Pons (tissue), 1 donor: ENCODE measurements at regions not wholly inside any gene's neighbourhood (a gene's known extent, or its start where the extent isn't known, plus 50 kb on each side); places are given as distances from the start of the nearest gene placed in this dataset.
"Not testable (repeated sequence)": the region's sequence is repeated elsewhere in the genome, so short reads cannot be mapped to it uniquely, and the experiment has no call there.

ENCODE experiments used
- DNase-seq: peaks from one replicate; pipeline ENCODE4 v3.0.0-alpha.2; 2016; ENCODE audit warnings: low spot score

GRCh38 chr12:18849080-18849479 is 111.2 kb downstream of the CAPZA3 start:
- no peak for DNase-seq

GRCh38 chr12:18849761-18850160 is 111.8 kb downstream of the CAPZA3 start:
- DNase-seq, result no peak

GRCh38 chr12:18850752-18851151 is 112.8 kb downstream of the CAPZA3 start:
- DNase-seq, result no peak

- DNase-seq, result no peak
Measured at GRCh38 chr12:18851271-18851670, 113.4 kb downstream of the CAPZA3 start.

GRCh38 chr12:18853570-18854366 is 115.8 kb downstream of the CAPZA3 start:
- no peak for DNase-seq

- DNase-seq, result no peak
Measured at GRCh38 chr12:18857656-18858055, 119.7 kb downstream of the CAPZA3 start.

GRCh38 chr12:18859400-18859799 is 121.5 kb downstream of the CAPZA3 start:
- DNase-seq, result no peak

GRCh38 chr12:18861287-18861858 is 123.5 kb downstream of the CAPZA3 start:
- DNase-seq, result no peak

- DNase-seq, result no peak
Measured at GRCh38 chr12:18863769-18864500, 126.0 kb downstream of the CAPZA3 start.

- no peak for DNase-seq
Measured at GRCh38 chr12:18864900-18865561, 127.1 kb downstream of the CAPZA3 start.

GRCh38 chr12:18868717-18869116 is 130.8 kb downstream of the CAPZA3 start:
- DNase-seq, result no peak

GRCh38 chr12:18872770-18873169 is 134.9 kb downstream of the CAPZA3 start:
- no peak for DNase-seq

- DNase-seq, result no peak
Measured at GRCh38 chr12:18878676-18879180, 140.8 kb downstream of the CAPZA3 start.

- DNase-seq, result no peak
Measured at GRCh38 chr12:18882690-18883089, 144.8 kb downstream of the CAPZA3 start.

- DNase-seq, result no peak
Measured at GRCh38 chr12:18886962-18887361, 149.0 kb downstream of the CAPZA3 start.

GRCh38 chr12:18887368-18887767 is 149.4 kb downstream of the CAPZA3 start:
- DNase-seq, result no peak

- no peak for DNase-seq
Measured at GRCh38 chr12:18888047-18888446, 150.1 kb downstream of the CAPZA3 start.

- DNase-seq, result not testable (repeated sequence)
Measured at GRCh38 chr12:18890621-18891020, 152.7 kb downstream of the CAPZA3 start.

- DNase-seq, result no peak
Measured at GRCh38 chr12:18895540-18895939, 157.6 kb downstream of the CAPZA3 start.

- DNase-seq, result no peak
Measured at GRCh38 chr12:18895946-18896345, 158.0 kb downstream of the CAPZA3 start.

GRCh38 chr12:18897823-18898222 is 159.9 kb downstream of the CAPZA3 start:
- DNase-seq, result no peak

- DNase-seq, result no peak
Measured at GRCh38 chr12:18898470-18898869, 160.6 kb downstream of the CAPZA3 start.
